NT2/D1 (cell line): ENCODE measurements at regions not wholly inside any gene's neighbourhood (a gene's known extent, or its start where the extent isn't known, plus 50 kb on each side); places are given as distances from the start of the nearest gene placed in this dataset.

Source experiments
- SUZ12 ChIP-seq: IDR thresholded peaks from 2 replicates; pipeline ENCODE4 v1.6.1; 2011; ENCODE audit not compliant: insufficient read length, insufficient read depth; ENCODE audit errors: extremely low read depth
- YY1 ChIP-seq: IDR thresholded peaks from 2 replicates; pipeline ENCODE4 v1.6.1; 2011; ENCODE audit not compliant: insufficient read length, insufficient read depth

DNA sequence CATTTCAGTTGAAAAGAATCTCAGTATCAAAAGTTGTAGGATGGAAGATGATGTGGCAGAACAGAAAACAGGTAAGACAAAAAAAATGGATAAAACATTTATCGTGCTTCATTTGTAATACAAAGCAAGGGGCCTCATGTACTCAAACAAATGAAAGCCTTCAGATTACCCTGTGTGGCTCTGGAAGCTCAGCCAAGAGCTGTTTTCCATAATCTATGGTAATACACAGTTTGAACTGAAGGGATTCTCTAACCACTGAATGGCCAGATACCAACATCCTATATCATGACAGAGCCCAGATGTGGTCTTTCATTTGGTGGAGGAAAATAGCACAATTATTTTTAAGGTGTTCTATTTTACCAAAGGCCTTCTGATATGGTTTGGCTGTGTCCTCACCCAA is 272.1 kb upstream of the RND3 start:
- TF ChIP-seq YY1, result no peak
- no peak for TF ChIP-seq SUZ12
